ENCODE measurements at regions not wholly inside any gene's neighbourhood (a gene's known extent, or its start where the extent isn't known, plus 50 kb on each side); places are given as distances from the start of the nearest gene placed in this dataset.

DNA sequence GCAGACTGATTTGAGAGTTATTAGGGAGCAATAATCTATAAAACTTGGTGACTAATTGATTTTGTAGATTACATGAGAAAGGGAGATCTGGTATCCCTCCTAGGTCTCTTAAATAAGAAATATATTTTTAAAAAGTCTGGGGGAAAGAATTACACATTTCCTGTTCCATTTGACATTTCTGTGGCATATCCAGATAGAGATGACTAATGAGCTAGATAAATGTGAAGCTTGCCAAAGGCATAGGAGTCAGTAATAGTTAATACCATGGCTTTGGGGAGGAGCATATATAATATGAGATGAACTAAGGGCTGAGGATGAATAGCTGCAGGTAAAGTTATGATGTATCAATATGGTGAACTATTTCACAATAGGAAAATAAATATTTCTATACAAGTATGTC, 663.7 kb downstream of the PTPRC start:
- Histone ChIP-seq H3K9me3 (ENCODE audit: low read length) (no peaks in the 10 kb centered on the region), H3K4me2 (ENCODE audit: low read length) (no peak overlapping the region), H3K27ac (ENCODE audit: low read length) (no peak overlapping the region), H3K79me2 (replicated peaks; ENCODE audit: insufficient read depth, low read length) (no peaks in the 10 kb centered on the region), H3K27me3 (ENCODE audit: insufficient read depth, low read depth, low read length) (no peaks in the 10 kb centered on the region), H2AFZ (ENCODE audit: low read depth, low read length) (no peak overlapping the region), H3K9ac (ENCODE audit: low read length) (no peak overlapping the region), H3K36me3 (ENCODE audit: insufficient read depth, low read length) (no peaks in the 10 kb centered on the region), H3F3A (ENCODE audit: insufficient read depth, low read length, poor library complexity, severe bottlenecking) (no peaks in the 10 kb centered on the region), H3K4me3 (ENCODE audit: low read length) (no peak overlapping the region), H4K20me1 (ENCODE audit: insufficient read depth) (no peaks in the 10 kb centered on the region), H3K9me2 (ENCODE audit: insufficient read depth, low read length) (no peaks in the 10 kb centered on the region)
- TF ChIP-seq POLR2AphosphoS5 (IDR thresholded peaks at IDR 0.05) (no peak), CTCF (IDR thresholded peaks at IDR 0.05; ENCODE audit: poor library complexity, severe bottlenecking) (no peak), RAD21 (conservative IDR thresholded peaks at IDR 0.05) (no peak), EP300 (conservative IDR thresholded peaks at IDR 0.05; ENCODE audit: poor library complexity, severe bottlenecking) (no peak), MXI1 (conservative IDR thresholded peaks at IDR 0.05; ENCODE audit: poor library complexity, severe bottlenecking) (no peak), TAF1 (IDR thresholded peaks at IDR 0.05; ENCODE audit: low read depth) (no peak), SMC3 (conservative IDR thresholded peaks at IDR 0.05; ENCODE audit: poor library complexity) (no peak), EZH2 (IDR thresholded peaks at IDR 0.05; ENCODE audit: borderline replicate concordance, insufficient read depth, low read length, poor library complexity, severe bottlenecking) (no peak)
- TF ChIP-seq, protein P1, sequence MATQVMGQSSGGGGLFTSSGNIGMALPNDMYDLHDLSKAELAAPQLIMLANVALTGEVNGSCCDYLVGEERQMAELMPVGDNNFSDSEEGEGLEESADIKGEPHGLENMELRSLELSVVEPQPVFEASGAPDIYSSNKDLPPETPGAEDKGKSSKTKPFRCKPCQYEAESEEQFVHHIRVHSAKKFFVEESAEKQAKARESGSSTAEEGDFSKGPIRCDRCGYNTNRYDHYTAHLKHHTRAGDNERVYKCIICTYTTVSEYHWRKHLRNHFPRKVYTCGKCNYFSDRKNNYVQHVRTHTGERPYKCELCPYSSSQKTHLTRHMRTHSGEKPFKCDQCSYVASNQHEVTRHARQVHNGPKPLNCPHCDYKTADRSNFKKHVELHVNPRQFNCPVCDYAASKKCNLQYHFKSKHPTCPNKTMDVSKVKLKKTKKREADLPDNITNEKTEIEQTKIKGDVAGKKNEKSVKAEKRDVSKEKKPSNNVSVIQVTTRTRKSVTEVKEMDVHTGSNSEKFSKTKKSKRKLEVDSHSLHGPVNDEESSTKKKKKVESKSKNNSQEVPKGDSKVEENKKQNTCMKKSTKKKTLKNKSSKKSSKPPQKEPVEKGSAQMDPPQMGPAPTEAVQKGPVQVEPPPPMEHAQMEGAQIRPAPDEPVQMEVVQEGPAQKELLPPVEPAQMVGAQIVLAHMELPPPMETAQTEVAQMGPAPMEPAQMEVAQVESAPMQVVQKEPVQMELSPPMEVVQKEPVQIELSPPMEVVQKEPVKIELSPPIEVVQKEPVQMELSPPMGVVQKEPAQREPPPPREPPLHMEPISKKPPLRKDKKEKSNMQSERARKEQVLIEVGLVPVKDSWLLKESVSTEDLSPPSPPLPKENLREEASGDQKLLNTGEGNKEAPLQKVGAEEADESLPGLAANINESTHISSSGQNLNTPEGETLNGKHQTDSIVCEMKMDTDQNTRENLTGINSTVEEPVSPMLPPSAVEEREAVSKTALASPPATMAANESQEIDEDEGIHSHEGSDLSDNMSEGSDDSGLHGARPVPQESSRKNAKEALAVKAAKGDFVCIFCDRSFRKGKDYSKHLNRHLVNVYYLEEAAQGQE (IDR thresholded peaks at IDR 0.05; ENCODE audit: borderline replicate concordance), result no peak

DNA sequence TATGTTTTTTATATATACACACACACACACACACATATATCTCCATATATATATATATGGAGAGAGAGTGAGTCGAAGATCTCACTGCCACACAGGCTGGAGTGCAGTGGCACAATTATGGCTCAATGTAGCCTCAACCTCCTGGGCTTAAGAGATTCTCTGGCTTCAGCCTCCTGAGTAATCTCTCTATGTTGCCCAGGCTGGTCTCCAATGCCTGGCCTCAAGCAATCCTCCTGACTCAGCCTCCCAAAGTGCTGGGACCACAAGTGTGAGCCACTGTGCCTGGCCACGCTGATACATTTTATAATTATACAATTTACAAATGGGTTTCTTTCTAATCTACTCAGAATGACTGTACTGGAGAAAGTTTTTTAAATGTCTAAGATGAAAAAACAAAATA, 664.2 kb downstream of the PTPRC start:
- Histone ChIP-seq H3F3A (ENCODE audit: insufficient read depth, low read length, poor library complexity, severe bottlenecking) (no peaks in the 10 kb centered on the region), H3K4me2 (ENCODE audit: low read length) (no peak overlapping the region), H3K27ac (ENCODE audit: low read length) (no peak overlapping the region), H4K20me1 (ENCODE audit: insufficient read depth) (no peaks in the 10 kb centered on the region), H3K79me2 (replicated peaks; ENCODE audit: insufficient read depth, low read length) (no peaks in the 10 kb centered on the region), H3K27me3 (ENCODE audit: insufficient read depth, low read depth, low read length) (no peaks in the 10 kb centered on the region), H2AFZ (ENCODE audit: low read depth, low read length) (no peak overlapping the region), H3K4me3 (ENCODE audit: low read length) (no peak overlapping the region), H3K9ac (ENCODE audit: low read length) (no peak overlapping the region), H3K9me2 (ENCODE audit: insufficient read depth, low read length) (no peaks in the 10 kb centered on the region), H3K36me3 (ENCODE audit: insufficient read depth, low read length) (no peaks in the 10 kb centered on the region), H3K9me3 (ENCODE audit: low read length) (no peaks in the 10 kb centered on the region)
- TF ChIP-seq CTCF (IDR thresholded peaks at IDR 0.05; ENCODE audit: poor library complexity, severe bottlenecking) (no peak), POLR2AphosphoS5 (IDR thresholded peaks at IDR 0.05) (no peak), TAF1 (IDR thresholded peaks at IDR 0.05; ENCODE audit: low read depth) (no peak), EP300 (conservative IDR thresholded peaks at IDR 0.05; ENCODE audit: poor library complexity, severe bottlenecking) (no peak), RAD21 (conservative IDR thresholded peaks at IDR 0.05) (no peak), SMC3 (conservative IDR thresholded peaks at IDR 0.05; ENCODE audit: poor library complexity) (no peak), MXI1 (conservative IDR thresholded peaks at IDR 0.05; ENCODE audit: poor library complexity, severe bottlenecking) (no peak), EZH2 (IDR thresholded peaks at IDR 0.05; ENCODE audit: borderline replicate concordance, insufficient read depth, low read length, poor library complexity, severe bottlenecking) (no peak)
- TF ChIP-seq, protein P1 (IDR thresholded peaks at IDR 0.05; ENCODE audit: borderline replicate concordance), result no peak

All from neural cell (in vitro differentiated cells).